Activated naive CD8-positive, alpha-beta T cell treated with anti-CD3 and anti-CD28 coated beads for 36 hours (primary cell): ENCODE measurements at regions not wholly inside any gene's neighbourhood (a gene's known extent, or its start where the extent isn't known, plus 50 kb on each side); places are given as distances from the start of the nearest gene placed in this dataset.

ENCODE experiments used
- DNase-seq: peaks from one replicate; pipeline ENCODE4 v3.0.0; 2021
- H3K27ac Mint-ChIP-seq: one replicate; pipeline ENCODE4 v1.8.0; 2022; ENCODE audit warnings: mild to moderate bottlenecking, moderate library complexity, mixed read lengths
- H3K27me3 Mint-ChIP-seq: one replicate; pipeline ENCODE4 v1.8.0; 2022; ENCODE audit warnings: mild to moderate bottlenecking, mixed read lengths
- H3K36me3 Mint-ChIP-seq: one replicate; pipeline ENCODE4 v1.8.0; 2021; ENCODE audit warnings: mild to moderate bottlenecking, mixed read lengths
- H3K4me1 Mint-ChIP-seq: one replicate; pipeline ENCODE4 v1.8.0; 2021; ENCODE audit warnings: mixed read lengths
- H3K4me3 Mint-ChIP-seq: one replicate; pipeline ENCODE4 v1.8.0; 2022; ENCODE audit warnings: mild to moderate bottlenecking, moderate library complexity, mixed read lengths
- H3K9me3 Mint-ChIP-seq: one replicate; pipeline ENCODE4 v1.8.0; 2022; ENCODE audit warnings: mixed read lengths

DNA sequence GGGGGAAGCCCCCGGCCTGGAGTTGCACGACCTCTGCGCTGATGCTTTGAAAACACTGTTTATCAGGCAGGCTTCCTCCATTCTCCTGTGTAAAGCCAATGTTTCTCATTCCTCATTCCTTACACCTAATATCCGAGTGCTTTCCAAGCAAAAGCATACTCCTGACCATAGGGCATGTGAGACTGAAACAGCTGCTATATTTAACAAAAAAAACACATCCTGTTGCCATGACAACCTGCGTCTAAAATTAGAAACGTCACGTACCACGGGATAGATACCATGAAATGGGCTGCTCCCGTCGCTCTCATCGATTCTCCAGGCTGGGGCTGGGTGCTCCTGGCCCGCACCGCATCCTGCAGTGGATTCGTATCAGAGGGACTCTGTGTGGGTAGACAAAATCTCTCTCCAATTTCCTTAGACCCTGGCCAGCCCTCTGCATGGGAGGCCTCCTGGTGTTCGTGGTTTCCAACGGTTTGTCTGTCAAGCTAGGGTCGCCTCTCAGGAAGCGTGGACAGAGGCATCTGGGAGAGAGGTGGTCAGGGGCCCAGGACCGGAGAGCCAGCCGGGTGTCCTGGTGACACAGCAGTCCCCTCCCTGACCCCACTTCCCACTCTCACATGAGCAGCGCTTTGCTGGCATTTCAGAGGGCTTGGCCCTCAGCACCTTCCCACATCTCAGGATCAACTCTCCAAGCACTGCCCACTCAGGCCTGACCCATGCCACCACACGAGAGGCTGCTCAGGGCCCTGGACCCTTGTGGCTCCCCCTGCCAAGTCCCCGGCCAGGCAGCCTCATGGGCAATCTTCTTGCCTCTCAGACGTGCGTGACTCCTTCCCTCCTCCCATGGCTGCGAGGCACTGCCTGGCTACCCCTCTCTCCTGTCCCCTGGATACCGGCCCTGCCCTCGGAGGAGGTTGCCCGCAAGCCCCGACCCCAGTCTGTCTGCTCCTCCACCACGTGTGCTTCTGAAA lies 268.1 kb downstream of the NDUFA10 start:
- no peak overlapping the region for H3K27ac Mint-ChIP-seq

DNA sequence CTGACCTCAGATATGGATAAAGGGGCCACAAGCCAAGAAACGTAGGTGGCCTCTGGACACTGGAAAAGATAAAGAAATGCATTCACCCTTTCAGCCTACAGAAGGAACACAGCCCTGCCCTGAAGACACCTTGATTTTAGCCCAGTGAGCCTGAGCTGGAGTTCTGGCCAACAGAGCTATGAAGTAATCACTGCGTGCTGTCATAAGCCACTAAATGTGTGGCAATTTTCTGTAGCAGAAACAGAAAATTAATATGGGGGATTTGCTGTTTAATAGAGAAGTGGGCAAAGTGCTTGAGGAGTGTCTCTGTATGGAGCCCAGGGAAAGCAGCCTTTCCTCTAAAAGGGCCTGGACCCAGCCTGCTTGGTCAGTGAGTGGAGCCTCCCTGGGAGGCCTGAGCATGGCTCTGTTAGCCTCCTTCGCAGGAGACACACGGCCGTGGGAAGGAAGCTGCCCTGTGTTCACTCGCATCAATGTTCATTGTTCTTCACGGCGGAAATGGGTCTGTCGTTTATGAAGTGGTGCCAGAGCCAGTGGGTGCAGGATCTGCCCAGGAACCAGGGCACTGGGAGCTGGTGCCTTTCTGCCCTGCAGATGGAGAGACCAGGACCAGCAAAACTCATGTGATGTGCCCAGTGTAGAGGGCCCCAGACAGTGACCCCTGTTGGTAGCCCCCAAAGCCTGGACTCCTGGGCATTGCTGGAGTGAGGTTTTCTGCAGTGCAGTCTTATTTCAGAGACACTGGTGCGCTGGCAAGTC lies 268.9 kb downstream of the NDUFA10 start:
- DNase-seq: no peak
- Mint-ChIP-seq H3K27ac (no peak overlapping the region), H3K27me3 (no peaks in the 10 kb centered on the region), H3K9me3 (no peaks in the 10 kb centered on the region), H3K36me3 (no peaks in the 10 kb centered on the region), H3K4me1 (peaks cover 17% of the 10 kb centered on the region), H3K4me3 (no peak overlapping the region)

More for the DNA sequence above, 268.1 kb downstream of the NDUFA10 start:
- Mint-ChIP-seq H3K4me3 (no peak overlapping the region), H3K4me1 (peaks cover 14% of the 10 kb centered on the region), H3K27me3 (no peaks in the 10 kb centered on the region), H3K36me3 (no peaks in the 10 kb centered on the region), H3K9me3 (no peaks in the 10 kb centered on the region)
- DNase-seq: no peak

DNA sequence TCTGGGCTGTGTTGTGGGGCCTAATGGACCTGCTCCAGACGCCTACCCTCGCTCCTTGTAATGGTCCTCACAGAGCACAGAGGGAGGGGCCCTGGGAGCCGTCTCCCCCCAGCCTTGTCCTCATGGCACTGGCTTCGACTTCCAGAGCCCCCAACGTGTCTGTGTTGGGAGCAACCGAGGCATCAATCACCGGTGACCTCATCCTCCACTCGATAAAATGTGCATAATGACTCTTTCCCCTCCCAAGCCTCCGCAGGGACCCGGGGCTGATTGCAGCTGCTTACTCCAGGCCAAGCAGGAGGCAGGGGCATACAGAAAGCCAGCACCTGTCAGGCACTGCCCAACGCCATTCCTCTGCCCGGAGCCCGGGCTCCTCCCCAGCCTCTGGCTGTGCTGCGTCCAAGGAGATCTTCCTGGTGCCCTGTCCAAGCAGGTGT lies 271.7 kb downstream of the NDUFA10 start:
- H3K4me1 Mint-ChIP-seq: peaks cover 17% of the 10 kb centered on the region
- H3K27me3 Mint-ChIP-seq: no peaks in the 10 kb centered on the region
- no peak for DNase-seq
- H3K27ac Mint-ChIP-seq: no peak overlapping the region
- H3K4me3 Mint-ChIP-seq: no peak overlapping the region
- no peaks in the 10 kb centered on the region for H3K36me3 Mint-ChIP-seq
- H3K9me3 Mint-ChIP-seq: no peaks in the 10 kb centered on the region

DNA sequence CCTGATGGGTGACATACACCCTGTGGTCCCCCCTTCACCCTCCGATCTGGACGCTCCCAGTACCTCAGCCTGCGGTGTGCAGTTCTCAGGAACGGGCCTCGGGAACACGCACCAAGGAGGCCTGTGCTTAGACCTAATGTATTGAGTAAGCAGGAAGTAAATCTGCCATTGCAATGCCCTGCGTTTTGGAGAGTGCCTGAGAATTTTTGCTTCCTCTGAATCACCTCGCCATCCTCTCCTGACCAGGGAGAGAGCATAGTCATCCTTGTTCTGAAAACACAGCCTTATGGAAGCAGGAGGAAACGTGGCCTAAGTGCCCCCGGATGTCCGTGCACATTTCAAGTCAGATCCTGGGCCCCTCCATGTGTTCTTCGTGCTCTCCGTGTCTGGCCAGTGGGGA lies 272.2 kb downstream of the NDUFA10 start:
- H3K36me3 Mint-ChIP-seq: no peaks in the 10 kb centered on the region
- no peak for DNase-seq
- no peaks in the 10 kb centered on the region for H3K27me3 Mint-ChIP-seq
- no peak overlapping the region for H3K27ac Mint-ChIP-seq
- no peak overlapping the region for H3K4me3 Mint-ChIP-seq
- peaks cover 17% of the 10 kb centered on the region for H3K4me1 Mint-ChIP-seq
- H3K9me3 Mint-ChIP-seq: no peaks in the 10 kb centered on the region

DNA sequence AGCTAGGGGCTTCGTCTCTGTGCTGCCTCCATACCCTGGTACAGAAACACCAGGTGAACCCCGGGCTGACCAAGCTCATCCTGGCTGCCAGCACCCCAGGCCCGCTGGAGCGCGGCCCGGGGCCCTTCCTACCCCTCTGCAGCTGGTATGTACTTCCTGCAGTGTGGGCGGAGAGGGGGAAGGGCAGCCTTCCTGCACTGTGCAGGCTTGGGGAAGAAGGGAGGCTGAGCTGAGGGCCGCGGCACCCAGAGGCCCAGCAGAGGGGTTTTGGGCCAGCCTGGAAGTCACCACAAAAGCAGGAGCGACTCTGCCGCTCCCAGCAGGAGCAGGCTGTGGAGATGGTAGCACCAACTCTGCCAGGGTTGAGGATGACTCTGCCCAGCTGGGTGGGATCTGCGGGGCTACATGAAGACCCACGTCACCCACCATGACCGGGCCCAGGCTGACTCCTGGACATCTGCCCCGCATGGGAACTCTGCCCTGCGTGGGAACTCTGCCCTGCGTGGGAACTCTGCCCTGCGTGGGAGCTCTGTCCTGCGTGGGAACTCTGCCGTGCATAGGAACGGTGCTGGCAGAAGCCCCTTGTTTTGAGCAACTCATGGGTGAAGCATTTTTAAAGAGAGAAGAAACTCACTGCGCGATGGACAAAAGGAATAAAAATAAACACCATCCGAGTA lies 273.3 kb downstream of the NDUFA10 start:
- Mint-ChIP-seq H3K27me3 (no peaks in the 10 kb centered on the region), H3K9me3 (no peaks in the 10 kb centered on the region), H3K36me3 (no peaks in the 10 kb centered on the region), H3K4me3 (no peak overlapping the region), H3K4me1 (peaks cover 10% of the 10 kb centered on the region), H3K27ac (no peak overlapping the region)
- peak; percentile 45 for DNase-seq

DNA sequence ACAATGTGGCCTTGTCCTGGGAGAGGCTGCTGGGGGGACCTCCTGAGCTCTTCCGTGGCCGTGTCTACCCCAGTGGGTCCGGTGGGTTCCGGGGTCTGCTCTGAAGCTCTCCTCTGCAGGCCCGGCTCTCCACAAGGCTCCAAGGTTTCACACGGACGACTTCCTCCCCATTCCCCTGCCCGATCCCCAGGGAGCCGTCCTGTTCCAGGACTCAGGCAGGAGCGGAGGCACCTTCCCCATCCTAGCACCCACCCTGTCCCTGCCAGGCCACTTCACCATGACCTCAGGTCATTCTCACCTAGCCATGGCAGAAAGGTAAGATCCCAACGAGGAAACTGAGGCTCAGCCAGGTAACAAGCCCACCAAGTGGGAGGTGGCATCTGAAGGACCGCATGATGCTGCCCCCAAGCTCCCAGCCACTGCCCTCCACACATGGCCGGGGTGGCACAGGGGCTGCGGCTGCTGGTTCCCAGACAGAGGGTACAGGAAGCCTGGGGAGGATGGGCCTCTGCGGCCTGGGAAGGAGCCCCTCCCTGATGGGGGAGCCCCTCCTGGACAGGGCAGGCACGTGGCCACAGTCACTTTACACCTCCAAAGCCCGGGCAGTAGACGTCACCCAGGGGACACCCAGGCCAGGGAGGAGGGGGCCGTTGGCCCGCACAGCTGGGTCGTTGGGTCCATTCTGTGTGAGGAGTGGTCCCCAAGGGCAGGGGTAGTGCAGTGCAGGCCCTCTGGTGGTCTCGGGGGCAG lies 274.0 kb downstream of the NDUFA10 start:
- H3K27ac Mint-ChIP-seq: no peak overlapping the region
- H3K4me3 Mint-ChIP-seq: no peak overlapping the region
- peaks cover 8% of the 10 kb centered on the region for H3K4me1 Mint-ChIP-seq
- H3K9me3 Mint-ChIP-seq: no peaks in the 10 kb centered on the region
- H3K27me3 Mint-ChIP-seq: no peaks in the 10 kb centered on the region
- no peak for DNase-seq
- no peaks in the 10 kb centered on the region for H3K36me3 Mint-ChIP-seq

DNA sequence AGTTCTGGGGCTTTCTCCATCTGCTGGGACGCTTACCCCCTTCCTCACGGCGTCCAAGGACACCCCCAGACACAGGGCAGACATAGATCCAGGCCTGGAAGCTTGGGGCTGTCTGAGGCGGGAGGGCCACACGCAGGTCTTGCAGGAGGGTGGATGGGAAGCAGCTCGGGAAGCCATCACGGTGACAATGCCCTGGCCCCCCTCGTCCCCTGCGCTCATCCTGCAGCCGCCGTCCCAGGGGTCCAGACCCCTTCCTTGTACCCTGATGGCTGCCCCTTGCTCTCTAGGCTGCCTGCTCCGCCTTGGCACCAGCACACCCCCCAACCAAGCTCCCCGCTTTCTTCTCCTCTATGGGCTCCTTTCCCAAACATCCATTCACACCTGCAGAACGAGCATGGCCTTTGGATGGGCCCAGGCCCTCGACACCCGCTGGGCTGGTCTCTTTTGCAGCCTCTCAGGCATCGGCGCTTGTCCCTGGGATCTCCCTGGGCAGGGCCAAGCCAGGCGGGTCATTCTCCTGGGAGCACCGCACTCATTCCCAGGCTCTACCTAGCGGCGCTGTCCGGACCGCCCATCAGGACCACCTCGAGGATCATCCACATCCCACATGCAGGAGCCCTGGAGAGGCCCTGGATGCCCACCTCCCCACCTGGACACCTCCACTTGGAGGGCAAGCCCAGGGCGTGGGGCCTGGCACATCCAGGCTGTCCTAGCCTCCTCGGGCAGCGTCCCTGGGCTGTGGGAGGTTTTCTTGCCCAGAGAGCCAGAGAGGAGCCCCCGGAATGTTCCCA lies 274.9 kb downstream of the NDUFA10 start:
- Mint-ChIP-seq H3K36me3 (no peaks in the 10 kb centered on the region), H3K27ac (no peak overlapping the region), H3K27me3 (no peaks in the 10 kb centered on the region), H3K9me3 (no peaks in the 10 kb centered on the region), H3K4me1 (peaks cover 8% of the 10 kb centered on the region), H3K4me3 (no peak overlapping the region)
- DNase-seq: no peak

DNA sequence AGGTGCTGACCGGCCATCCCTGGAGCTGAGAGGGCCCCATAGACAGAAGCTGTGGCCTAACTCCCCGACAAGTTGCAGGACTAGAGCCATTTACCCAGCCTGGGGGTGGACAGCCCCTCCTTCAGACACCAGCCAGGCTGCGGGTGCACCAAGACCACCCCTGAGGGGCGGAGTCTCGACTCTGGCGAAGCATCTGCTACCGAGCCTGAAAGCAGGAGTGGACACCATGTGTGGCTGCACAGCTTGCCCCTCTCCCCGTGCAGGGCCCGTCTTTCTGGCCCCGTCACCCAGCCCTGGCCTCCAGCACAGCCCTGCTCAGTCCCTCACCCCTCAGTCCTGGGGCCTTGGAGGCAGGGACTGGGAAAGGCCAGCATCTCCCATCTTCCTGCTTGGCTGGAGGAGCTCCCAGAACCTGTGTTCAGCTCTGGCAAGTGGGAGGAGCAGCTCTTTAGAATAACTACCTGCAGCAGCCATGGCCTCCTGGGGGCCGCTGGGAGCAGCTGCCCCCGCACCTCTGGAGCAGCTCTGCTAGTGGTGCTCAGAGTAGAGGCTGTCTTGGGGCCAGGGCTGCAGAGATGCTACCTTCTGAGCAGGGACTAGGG lies 275.8 kb downstream of the NDUFA10 start:
- Mint-ChIP-seq H3K36me3 (no peaks in the 10 kb centered on the region), H3K9me3 (no peaks in the 10 kb centered on the region), H3K4me3 (no peak overlapping the region), H3K27ac (no peak overlapping the region), H3K27me3 (no peaks in the 10 kb centered on the region), H3K4me1 (peaks cover 8% of the 10 kb centered on the region)
- DNase-seq: no peak

DNA sequence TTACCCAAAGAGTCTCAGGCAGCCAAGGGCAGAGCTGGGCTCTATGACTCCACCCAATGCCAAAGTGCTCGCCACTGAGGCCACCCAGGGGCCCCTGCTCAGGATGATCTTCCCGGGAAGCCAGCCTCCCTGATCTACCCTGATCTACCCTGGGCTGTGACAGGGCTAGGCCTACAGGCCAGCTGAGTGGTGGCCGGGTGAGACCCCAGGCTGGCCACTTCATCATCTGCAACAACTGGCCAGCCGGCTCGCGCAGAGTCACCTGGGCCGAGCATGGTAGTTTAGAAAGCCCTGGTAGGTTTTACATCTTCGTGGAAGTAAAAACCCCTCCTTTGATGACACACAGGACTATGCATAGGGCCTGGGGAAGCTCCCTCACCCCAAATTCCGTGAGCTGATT lies 276.3 kb downstream of the NDUFA10 start:
- H3K4me1 Mint-ChIP-seq: peaks cover 8% of the 10 kb centered on the region
- no peaks in the 10 kb centered on the region for H3K27me3 Mint-ChIP-seq
- no peak overlapping the region for H3K4me3 Mint-ChIP-seq
- H3K27ac Mint-ChIP-seq: no peak overlapping the region
- no peak for DNase-seq
- no peaks in the 10 kb centered on the region for H3K36me3 Mint-ChIP-seq
- no peaks in the 10 kb centered on the region for H3K9me3 Mint-ChIP-seq

DNA sequence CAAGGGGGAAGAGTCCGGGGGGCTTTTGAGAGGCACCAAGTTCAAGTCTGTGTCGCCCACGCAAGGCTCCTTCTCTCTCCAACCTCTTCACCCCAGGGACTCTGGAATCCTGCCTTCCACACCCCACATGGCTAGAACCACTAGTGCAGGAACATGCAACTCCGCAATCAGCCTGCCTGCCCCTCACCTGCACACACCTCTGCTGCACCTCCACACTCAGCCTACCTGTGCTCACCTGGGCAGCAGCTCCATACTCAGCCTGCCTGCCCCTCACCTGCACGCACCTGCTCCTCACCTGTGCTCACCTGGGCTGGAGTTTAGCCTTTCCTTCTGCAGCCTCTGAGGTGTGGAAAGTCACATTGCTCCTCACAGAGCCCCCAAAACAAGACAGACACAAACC lies 277.4 kb downstream of the NDUFA10 start:
- no peaks in the 10 kb centered on the region for H3K9me3 Mint-ChIP-seq
- no peak for DNase-seq
- H3K27ac Mint-ChIP-seq: no peak overlapping the region
- no peak overlapping the region for H3K4me3 Mint-ChIP-seq
- H3K36me3 Mint-ChIP-seq: no peaks in the 10 kb centered on the region
- no peaks in the 10 kb centered on the region for H3K27me3 Mint-ChIP-seq
- H3K4me1 Mint-ChIP-seq: peaks cover 8% of the 10 kb centered on the region

DNA sequence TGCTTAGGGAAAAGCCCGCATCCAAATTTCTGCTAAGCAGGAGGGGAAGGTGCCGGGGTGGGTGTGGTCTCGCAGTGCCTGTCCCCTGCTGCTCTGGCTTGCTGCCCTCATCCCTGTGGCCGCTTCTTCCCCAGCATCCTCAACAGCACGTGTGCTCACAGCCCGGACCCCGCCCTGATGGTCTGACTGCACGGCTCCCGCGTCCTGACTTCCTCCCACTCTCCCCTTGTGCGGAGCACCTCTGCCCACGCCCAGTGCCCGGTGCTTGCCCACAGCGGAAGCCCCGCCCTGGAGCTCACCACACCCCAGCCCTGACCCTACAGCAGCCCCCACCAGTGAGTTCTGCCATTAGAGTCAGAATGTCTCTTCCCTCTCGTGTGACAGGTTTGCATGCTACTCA lies 277.9 kb downstream of the NDUFA10 start:
- no peaks in the 10 kb centered on the region for H3K9me3 Mint-ChIP-seq
- H3K4me1 Mint-ChIP-seq: peaks cover 7% of the 10 kb centered on the region
- no peaks in the 10 kb centered on the region for H3K36me3 Mint-ChIP-seq
- H3K27me3 Mint-ChIP-seq: no peaks in the 10 kb centered on the region
- DNase-seq: no peak
- no peak overlapping the region for H3K27ac Mint-ChIP-seq
- no peak overlapping the region for H3K4me3 Mint-ChIP-seq

DNA sequence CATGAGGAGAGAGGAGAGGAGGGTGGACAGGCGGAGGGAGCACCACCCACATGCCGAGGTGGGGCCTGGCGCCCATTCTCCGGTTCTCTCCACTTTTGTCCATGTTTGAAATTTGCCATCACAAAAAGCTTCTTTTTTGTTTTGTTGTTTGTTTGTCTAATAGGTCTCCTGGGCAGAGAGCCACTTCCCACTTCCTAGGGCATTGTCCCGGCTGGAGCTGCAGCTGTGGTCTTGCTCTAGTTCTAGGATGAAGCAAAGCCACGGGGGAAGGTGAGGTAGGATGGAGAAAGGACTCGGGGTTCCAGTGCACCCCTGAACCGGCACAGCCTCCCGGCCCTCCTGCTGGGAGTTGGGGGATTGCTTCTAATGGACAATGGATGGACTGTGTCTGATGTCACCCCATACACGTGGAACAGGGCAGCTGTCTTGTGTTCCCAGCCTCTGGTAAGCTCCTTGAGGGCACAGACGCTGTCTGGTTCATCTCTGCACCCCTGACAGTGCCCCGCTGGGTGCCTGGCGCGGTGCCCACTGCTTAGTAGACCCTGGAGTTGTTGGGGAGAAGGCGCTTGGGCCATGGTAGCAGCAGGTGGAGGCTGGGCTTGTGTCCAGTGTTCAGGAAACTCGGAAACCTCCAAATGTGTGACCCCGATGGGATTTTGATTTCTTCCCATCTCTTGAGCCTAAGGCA lies 278.4 kb downstream of the NDUFA10 start:
- Mint-ChIP-seq H3K4me1 (peaks cover 3% of the 10 kb centered on the region), H3K9me3 (no peaks in the 10 kb centered on the region), H3K4me3 (no peak overlapping the region), H3K27me3 (no peaks in the 10 kb centered on the region), H3K36me3 (no peaks in the 10 kb centered on the region), H3K27ac (no peak overlapping the region)
- no peak for DNase-seq
